ENCODE measurements at regions not wholly inside any gene's neighbourhood (a gene's known extent, or its start where the extent isn't known, plus 50 kb on each side); places are given as distances from the start of the nearest gene placed in this dataset.

- H3K9me3 ChIP-seq (ENCODE audit: control insufficient read depth in 4 of 4, insufficient read depth in 3 of 4, low read length in 3 of 4), result no peaks in the 10 kb centered on the region
- H3K27ac ChIP-seq (ENCODE audit: low read depth in 1 of 2, low read length in 1 of 2), result no peak overlapping the region
- ATAC-seq (ENCODE audit: insufficient read depth, low FRiP score) (no peak), DNase-seq (no peak)
- 93 to 100% methylated on average over 1 of the region's 1 CpG for whole genome bisulfite sequencing, 2 donors
- no peak overlapping the region for H3K4me3 ChIP-seq
- TF ChIP-seq CTCF (IDR thresholded peaks at IDR 0.05; ENCODE audit: control extremely low read depth, extremely low read depth), result no peak
- no peaks in the 10 kb centered on the region for H3K4me1 ChIP-seq (ENCODE audit: control insufficient read depth in 5 of 5, insufficient read depth in 5 of 5, low read length in 5 of 5)
- H3K9ac ChIP-seq (ENCODE audit: insufficient read depth in 1 of 2, low read length in 2 of 2), result no peak overlapping the region
- no peaks in the 10 kb centered on the region for H3K27me3 ChIP-seq (ENCODE audit: control insufficient read depth in 3 of 3, insufficient read depth in 3 of 3, low read length in 2 of 3)
- no peaks in the 10 kb centered on the region for H3K36me3 ChIP-seq (ENCODE audit: control insufficient read depth in 4 of 4, insufficient read depth in 4 of 4, low read length in 4 of 4)
Observed at GRCh38 chr4:132238697-132239096, 910.4 kb upstream of the PCDH10 start.

- ATAC-seq (ENCODE audit: insufficient read depth, low FRiP score) (no peak), DNase-seq (no peak)
- 54 to 69% methylated on average over 4 of the region's 4 CpGs for WGBS, 2 donors
- no peak for TF ChIP-seq CTCF (IDR thresholded peaks at IDR 0.05; ENCODE audit: control extremely low read depth, extremely low read depth)
- Histone ChIP-seq H3K36me3 (ENCODE audit: control insufficient read depth in 4 of 4, insufficient read depth in 4 of 4, low read length in 4 of 4) (no peaks in the 10 kb centered on the region), H3K27me3 (ENCODE audit: control insufficient read depth in 3 of 3, insufficient read depth in 3 of 3, low read length in 2 of 3) (no peaks in the 10 kb centered on the region), H3K9me3 (ENCODE audit: control insufficient read depth in 4 of 4, insufficient read depth in 3 of 4, low read length in 3 of 4) (no peaks in the 10 kb centered on the region), H3K27ac (ENCODE audit: low read depth in 1 of 2, low read length in 1 of 2) (no peak overlapping the region), H3K4me3 (no peak overlapping the region), H3K9ac (ENCODE audit: insufficient read depth in 1 of 2, low read length in 2 of 2) (no peak overlapping the region), H3K4me1 (ENCODE audit: control insufficient read depth in 5 of 5, insufficient read depth in 5 of 5, low read length in 5 of 5) (peaks cover 0 to 10% (median 0%) of the 10 kb centered on the region in 5 donors)
Observed at GRCh38 chr4:132240081-132240480, 909.0 kb upstream of the PCDH10 start.

DNA sequence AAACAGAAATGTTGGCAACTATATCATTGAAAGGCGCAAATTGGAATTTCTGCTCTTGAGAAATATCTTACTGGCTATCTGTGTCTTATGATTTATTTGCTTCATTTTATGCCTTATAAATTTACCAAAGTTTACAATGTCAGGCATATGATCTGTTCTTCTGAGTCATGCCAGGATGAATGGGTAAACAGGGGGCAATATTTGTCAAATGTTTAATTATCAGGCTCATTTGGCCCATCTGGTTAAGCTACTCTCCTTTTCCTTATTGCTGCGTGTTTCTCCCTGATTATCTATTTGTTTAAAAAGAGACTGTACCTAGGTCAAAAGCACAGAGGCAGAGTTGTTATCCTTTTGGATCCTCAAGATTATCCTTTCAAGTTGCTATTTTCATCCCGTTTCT lies 903.8 kb upstream of the PCDH10 start:
- no peak overlapping the region for H3K4me3 ChIP-seq
- no peaks in the 10 kb centered on the region for H3K36me3 ChIP-seq (ENCODE audit: control insufficient read depth in 4 of 4, insufficient read depth in 4 of 4, low read length in 4 of 4)
- no peaks in the 10 kb centered on the region for H3K27me3 ChIP-seq (ENCODE audit: control insufficient read depth in 3 of 3, insufficient read depth in 3 of 3, low read length in 2 of 3)
- ATAC-seq (ENCODE audit: insufficient read depth, low FRiP score) (no peak), DNase-seq (no peak)
- no peak overlapping the region for H3K9ac ChIP-seq (ENCODE audit: insufficient read depth in 1 of 2, low read length in 2 of 2)
- H3K4me1 ChIP-seq (ENCODE audit: control insufficient read depth in 5 of 5, insufficient read depth in 5 of 5, low read length in 5 of 5), result peaks cover 0 to 16% (median 0%) of the 10 kb centered on the region in 5 donors
- H3K9me3 ChIP-seq (ENCODE audit: control insufficient read depth in 4 of 4, insufficient read depth in 3 of 4, low read length in 3 of 4), result peaks cover 0 to 4% (median 0%) of the 10 kb centered on the region in 4 donors
- no peak overlapping the region for H3K27ac ChIP-seq (ENCODE audit: low read depth in 1 of 2, low read length in 1 of 2)
- no peak for TF ChIP-seq CTCF (IDR thresholded peaks at IDR 0.05; ENCODE audit: control extremely low read depth, extremely low read depth)
- WGBS, 2 donors, result 63 to 75% methylated on average over 3 of the region's 3 CpGs

GRCh38 chr4:132264176-132264575 lies 884.9 kb upstream of the PCDH10 start:
- Histone ChIP-seq H3K27ac (ENCODE audit: low read depth in 1 of 2, low read length in 1 of 2) (no peak overlapping the region), H3K4me3 (no peak overlapping the region), H3K27me3 (ENCODE audit: control insufficient read depth in 3 of 3, insufficient read depth in 3 of 3, low read length in 2 of 3) (no peaks in the 10 kb centered on the region), H3K9me3 (ENCODE audit: control insufficient read depth in 4 of 4, insufficient read depth in 3 of 4, low read length in 3 of 4) (no peaks in the 10 kb centered on the region), H3K9ac (ENCODE audit: insufficient read depth in 1 of 2, low read length in 2 of 2) (no peak overlapping the region), H3K4me1 (ENCODE audit: control insufficient read depth in 5 of 5, insufficient read depth in 5 of 5, low read length in 5 of 5) (peaks cover 0 to 18% (median 0%) of the 10 kb centered on the region in 5 donors), H3K36me3 (ENCODE audit: control insufficient read depth in 4 of 4, insufficient read depth in 4 of 4, low read length in 4 of 4) (no peaks in the 10 kb centered on the region)
- peak in 2 of 3 donors; percentile 51 to 58 for DNase-seq
- TF ChIP-seq CTCF (IDR thresholded peaks at IDR 0.05; ENCODE audit: control extremely low read depth, extremely low read depth), result no peak
- ATAC-seq (ENCODE audit: insufficient read depth, low FRiP score), result no peak
